ENCODE measurements at regions not wholly inside any gene's neighbourhood (a gene's known extent, or its start where the extent isn't known, plus 50 kb on each side); places are given as distances from the start of the nearest gene placed in this dataset.
"Not testable (repeated sequence)": the region's sequence is repeated elsewhere in the genome, so short reads cannot be mapped to it uniquely, and the experiment has no call there.

GRCh38 chr13:58655086-58655485, 1023.5 kb downstream of the PCDH17 start:
- DNase-seq: no peak

GRCh38 chr13:58660826-58661225, 1029.3 kb downstream of the PCDH17 start:
- DNase-seq: no peak

DNA sequence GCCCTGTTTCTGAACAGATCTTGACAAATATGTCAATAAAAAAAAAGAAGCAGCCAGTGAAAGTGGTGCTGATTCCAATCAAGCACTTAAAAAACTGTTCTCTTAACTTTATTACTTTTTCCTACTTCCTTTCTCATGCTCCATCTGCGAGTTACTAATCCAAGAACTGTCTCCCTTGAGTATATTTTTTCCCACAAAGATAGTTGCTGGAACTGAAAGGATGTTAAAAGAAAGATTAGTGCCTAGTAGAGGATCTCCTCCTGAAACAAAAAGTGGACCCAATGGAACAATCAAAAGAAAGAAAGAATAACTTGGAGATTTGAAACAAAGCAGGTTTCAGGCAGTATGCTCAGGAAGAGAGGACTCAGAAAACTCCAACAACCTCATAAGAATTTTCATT, 1034.8 kb downstream of the PCDH17 start:
- DNase-seq: no peak

GRCh38 chr13:58667096-58667495, 1035.6 kb downstream of the PCDH17 start:
- DNase-seq: no peak

DNA sequence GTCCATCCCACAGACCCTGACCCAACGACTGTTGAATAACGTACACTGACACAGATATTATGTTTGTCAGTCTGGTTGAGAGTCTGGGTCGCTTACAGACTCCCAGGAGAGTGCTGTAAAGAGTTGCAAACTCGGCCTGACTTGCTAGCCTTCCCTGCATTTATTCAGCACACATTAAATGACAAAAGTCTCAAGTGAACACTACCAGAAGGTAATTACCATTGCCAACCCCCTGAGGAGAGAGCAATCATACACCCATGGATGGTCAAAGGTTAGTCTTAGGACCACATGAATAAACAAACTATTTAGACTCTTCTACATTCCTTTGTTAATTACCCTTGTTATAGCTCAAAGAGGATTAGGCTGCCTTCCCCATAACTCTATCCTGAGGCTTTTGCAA, 1048.6 kb downstream of the PCDH17 start:
- no peak for DNase-seq

DNA sequence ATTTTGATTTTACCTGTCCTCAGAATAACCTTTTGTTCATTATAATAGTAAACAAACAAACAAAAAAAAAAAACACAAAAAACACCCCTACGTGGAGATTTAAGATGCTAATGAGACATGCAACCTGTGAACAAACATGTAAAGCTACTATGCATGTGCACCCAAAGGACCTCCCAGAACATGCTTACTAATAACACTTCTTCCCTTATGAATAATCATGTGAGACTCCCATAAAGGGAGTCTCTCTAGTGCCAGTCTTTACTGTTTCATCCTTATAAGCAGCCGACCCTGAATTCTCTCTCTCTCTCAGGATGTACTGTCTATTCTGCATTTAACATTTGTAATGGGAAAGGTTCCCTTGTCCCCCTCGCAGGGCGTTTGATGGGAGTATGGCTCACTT, 1051.1 kb downstream of the PCDH17 start:
- no peak for DNase-seq

DNA sequence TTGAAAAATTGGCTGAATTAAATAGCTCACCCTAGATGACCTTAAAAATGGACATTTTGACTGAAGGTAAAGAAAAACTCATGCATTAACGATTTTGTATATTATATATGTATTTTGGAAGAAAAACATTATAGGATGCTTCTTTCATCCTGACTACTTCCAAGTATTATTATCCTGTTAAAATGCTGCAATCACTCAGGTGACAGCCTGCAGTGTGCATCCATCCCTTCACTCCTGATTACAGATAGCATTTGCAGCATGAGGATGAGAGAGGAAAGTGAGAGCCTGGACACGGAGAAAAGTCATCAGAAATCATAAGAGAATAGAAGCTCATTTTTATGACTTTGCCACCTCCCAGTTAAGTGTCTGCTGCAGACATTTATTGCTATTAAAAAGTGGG, 1055.6 kb downstream of the PCDH17 start:
- no peak for DNase-seq

DNA sequence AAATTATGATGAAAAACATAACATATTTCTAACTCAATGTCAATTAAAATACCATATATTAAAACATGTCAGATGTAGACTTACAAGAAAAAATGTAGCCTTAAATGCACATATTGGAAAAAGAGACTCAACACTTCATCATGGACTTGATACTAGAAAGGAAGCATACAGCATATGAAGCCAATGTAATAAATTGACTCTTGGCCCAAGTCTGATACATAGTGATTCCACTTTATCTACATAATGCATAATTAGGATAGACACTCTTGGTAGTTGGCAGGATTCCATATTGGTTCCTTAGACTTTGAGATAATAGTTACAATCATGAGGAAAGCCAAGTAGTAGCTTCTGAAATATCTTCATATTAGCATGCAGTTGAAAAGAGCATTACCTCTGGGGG, 1067.0 kb downstream of the PCDH17 start:
- DNase-seq: no peak

DNA sequence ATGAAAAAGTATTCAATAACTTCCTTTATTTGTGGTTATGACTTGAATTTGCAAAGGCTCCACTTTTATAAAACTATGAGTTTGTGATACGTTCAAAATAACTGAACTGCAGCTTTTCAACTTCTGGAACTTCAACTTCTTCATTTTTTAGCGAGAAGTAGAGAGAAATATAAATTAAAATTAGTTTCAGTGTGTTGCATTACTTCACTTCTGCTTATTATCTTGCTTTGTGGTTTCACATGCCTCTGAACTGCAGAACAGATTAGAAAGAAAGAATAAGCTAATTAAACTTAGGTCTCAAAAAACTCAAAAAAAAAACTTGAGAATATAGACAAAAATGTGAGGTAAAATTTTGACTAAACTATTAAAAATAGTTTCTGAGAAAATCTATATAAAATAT, 1073.4 kb downstream of the PCDH17 start:
- no peak for DNase-seq

DNA sequence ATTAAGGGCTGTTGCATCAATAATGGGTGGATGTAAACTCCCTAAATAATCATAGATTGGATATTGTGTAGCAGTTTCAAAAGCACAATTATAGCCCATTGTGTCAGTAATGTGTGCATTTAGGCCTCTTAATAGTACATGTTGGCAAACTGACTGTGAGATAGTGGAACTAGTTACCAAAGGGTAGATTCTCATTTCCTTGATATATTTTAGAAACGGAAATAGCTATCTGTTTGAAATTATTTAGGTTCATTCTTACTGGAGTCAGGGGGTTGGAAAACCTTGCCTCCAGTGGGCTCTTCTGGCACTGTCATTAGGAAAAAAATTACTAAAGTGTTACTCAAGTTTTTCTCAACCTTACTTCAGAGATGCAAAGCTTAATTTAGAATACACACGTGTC, 1074.9 kb downstream of the PCDH17 start:
- no peak for DNase-seq

DNA sequence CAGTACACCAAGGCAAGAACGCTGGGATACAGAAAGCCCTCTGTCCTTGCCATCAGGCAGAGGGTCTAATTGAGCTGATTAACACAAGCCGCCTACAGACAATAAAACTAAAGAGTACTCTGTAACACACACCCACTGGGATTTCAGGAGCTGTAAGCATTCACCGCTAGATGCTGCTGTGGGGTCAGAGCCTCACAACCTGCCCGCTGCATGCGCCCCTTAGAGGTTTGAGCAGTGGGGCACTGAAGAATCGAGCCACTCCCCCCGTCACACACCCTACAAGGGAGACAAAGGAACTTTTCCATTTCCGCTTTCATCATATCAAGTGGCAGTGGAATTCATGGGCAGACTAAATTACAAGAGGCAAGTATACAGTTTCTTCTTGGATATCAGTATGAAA, 1080.6 kb downstream of the PCDH17 start:
- DNase-seq: no peak

- not testable (repeated sequence) for DNase-seq
Measured at GRCh38 chr13:58714016-58714415, 1082.5 kb downstream of the PCDH17 start.

GRCh38 chr13:58721273-58721672, 1089.7 kb downstream of the PCDH17 start:
- DNase-seq: no peak

- no peak for DNase-seq
Measured at GRCh38 chr13:58728126-58728525, 1096.6 kb downstream of the PCDH17 start.

DNA sequence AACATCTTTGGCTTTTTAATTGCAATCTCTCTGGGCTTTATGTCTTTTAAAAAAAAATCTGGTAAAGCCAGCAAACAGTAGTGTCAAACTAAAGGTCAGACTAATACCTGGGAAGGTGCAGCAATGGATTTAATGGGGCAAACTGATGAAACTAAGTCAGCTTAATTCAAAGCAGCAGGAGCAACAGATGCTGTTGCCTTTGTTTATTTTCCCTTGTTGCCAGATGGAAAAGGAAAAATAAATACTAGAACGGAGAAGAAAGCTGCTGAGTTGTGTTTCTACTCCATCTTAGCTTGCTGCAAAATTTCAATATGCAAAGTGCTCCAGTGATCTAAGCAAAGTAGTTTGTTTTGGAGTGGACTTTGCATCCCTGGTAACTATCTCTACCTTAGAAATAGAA, 1097.8 kb downstream of the PCDH17 start:
- no peak for DNase-seq

- no peak for DNase-seq
Measured at GRCh38 chr13:58744686-58745085, 1113.1 kb downstream of the PCDH17 start.

GRCh38 chr13:58767566-58767965, 1136.0 kb downstream of the PCDH17 start:
- DNase-seq: no peak

GRCh38 chr13:58773280-58773859, 1141.8 kb downstream of the PCDH17 start:
- no peak for DNase-seq

GRCh38 chr13:58782736-58783135, 1151.2 kb downstream of the PCDH17 start:
- no peak for DNase-seq

DNA sequence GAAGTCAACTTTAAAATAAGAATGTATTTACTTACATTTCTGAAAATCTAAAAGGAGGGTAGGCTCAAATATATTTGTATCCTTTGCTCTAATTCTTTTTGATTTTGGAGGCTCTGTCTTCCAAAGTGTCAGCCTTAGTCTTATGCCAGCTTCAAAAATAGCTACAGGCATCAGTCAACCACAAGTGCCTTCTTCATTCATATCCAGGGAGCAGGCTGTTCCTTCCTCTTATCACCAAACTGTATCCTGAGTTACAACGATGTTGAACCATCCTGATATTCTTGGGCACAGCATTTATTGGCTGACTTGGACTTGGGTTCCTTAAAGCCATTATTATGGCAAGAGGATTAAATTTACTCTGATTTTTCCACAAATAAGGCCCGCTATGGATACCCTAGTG, 1161.3 kb downstream of the PCDH17 start:
- no peak for DNase-seq

DNA sequence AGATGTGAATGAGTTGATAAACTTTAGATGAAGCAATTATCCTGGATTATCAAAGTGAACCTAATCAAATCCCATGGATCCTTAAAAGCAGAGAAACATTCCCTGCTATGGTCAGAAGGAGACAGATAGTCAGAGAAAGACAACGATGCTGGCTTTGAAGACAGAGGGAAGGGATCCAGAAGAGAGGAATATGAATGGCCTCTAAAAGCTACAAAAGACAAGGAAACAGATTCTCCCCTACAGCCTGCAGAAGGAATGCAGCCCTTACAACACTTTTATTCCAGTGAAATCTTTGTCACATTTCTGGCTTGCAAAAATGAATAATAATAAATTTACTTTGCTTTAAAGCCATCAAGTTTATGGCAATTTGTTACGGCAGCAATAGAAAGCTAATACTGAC, 1164.2 kb downstream of the PCDH17 start:
- no peak for DNase-seq

- no peak for DNase-seq
Measured at GRCh38 chr13:58804832-58805231, 1173.3 kb downstream of the PCDH17 start.

DNA sequence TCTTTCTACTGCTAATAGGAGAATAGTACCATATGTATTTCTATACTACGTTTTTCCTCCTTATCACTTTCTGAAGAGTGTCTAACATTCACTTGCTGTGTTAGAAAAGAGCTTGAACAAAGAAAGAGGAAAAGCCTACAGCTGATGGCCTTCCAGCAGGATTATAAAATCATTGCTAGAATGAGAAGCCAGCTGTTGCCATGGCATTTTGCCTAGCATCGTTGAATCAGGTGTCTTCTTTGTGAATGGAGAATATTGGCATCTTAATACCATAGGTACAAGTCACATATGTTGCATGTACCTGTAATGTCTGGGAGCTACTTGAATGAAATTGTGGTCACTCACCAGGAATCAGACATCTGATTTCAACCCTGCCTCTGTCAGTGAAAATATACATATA, 1174.9 kb downstream of the PCDH17 start:
- peak; percentile 54 to 82 for DNase-seq

GRCh38 chr13:58823701-58824100, 1192.2 kb downstream of the PCDH17 start:
- no peak for DNase-seq

GRCh38 chr13:58827904-58828303, 1196.4 kb downstream of the PCDH17 start:
- DNase-seq: no peak

GRCh38 chr13:58830841-58831240, 1199.3 kb downstream of the PCDH17 start:
- DNase-seq: no peak
